Aorta (tissue), 5 donors: ENCODE measurements at regions not wholly inside any gene's neighbourhood (a gene's known extent, or its start where the extent isn't known, plus 50 kb on each side); places are given as distances from the start of the nearest gene placed in this dataset.
"Not testable (repeated sequence)": the region's sequence is repeated elsewhere in the genome, so short reads cannot be mapped to it uniquely, and the experiment has no call there.

Experiments
- ATAC-seq: fragments of 200-7000 bp; cut with Tn5 transposase; one replicate; pipeline ENCODE4 v1.9.1; 2022; ENCODE audit warnings: moderate library complexity; ENCODE audit not compliant: low FRiP score
- DNase-seq, 2 donors: peaks; one replicate each; pipeline ENCODE4 v3.0.0-alpha.2; 2020
- H3K27ac ChIP-seq, 2 donors: one replicate each; pipeline ENCODE4 v1.5.1; 2013; ENCODE audit warnings: low read length in 2 of 2, mild to moderate bottlenecking in 2 of 2, moderate library complexity in 2 of 2, control low read depth in 1 of 2, inconsistent platforms in 1 of 2, low read depth in 1 of 2
- H3K27me3 ChIP-seq, 2 donors: one replicate each; pipeline ENCODE4 v1.6.1; 2013; ENCODE audit warnings: control low read depth in 1 of 2, low read length in 1 of 2, mild to moderate bottlenecking in 1 of 2, moderate library complexity in 1 of 2; ENCODE audit not compliant: insufficient read depth in 2 of 2, control insufficient read depth in 1 of 2
- H3K36me3 ChIP-seq, 2 donors: one replicate each; pipeline ENCODE4 v1.6.1; 2013; ENCODE audit warnings: control low read depth in 1 of 2, low read length in 1 of 2, mild to moderate bottlenecking in 1 of 2; ENCODE audit not compliant: insufficient read depth in 2 of 2, control insufficient read depth in 1 of 2
- H3K4me1 ChIP-seq, 2 donors: one replicate each; pipeline ENCODE4 v1.6.1; 2013; ENCODE audit warnings: low read length in 2 of 2, control low read depth in 1 of 2, mild to moderate bottlenecking in 1 of 2, moderate library complexity in 1 of 2; ENCODE audit not compliant: insufficient read depth in 2 of 2, control insufficient read depth in 1 of 2
- H3K4me3 ChIP-seq, 2 donors: one replicate each; pipeline ENCODE4 v1.5.1; 2013; ENCODE audit warnings: low read length in 2 of 2, control low read depth in 1 of 2, mild to moderate bottlenecking in 1 of 2
- H3K9me3 ChIP-seq: one replicate; pipeline ENCODE4 v1.6.1; 2013; ENCODE audit warnings: mild to moderate bottlenecking, low read length; ENCODE audit not compliant: control insufficient read depth
- WGBS, 2 donors: extraction: QIAGEN DNeasy Blood & Tissue Kit; methylation state at CpG; one replicate each; pipeline ENCODE4 v1.1.7; 2013; 5-methylcytosine and 5-hydroxymethylcytosine counted together
- intact Hi-C, 2 donors: fragments of 100-400 bp; cut with DNase I; formaldehyde crosslinking; loops; one replicate each; pipeline versions ENCODE4 v1.14.2 to v1.15.0; 2022
- donor health status: healthy with polysubstance abuse.
- donor health status: Bipolar disorder and iron deficiency.
- donor health status: DM: no; HTN: no; CAD: no.
- donor health status: DM: no; HTN: no; CAD: no.
- donor health status: DM: yes; HTN: yes; CAD: no.

DNA sequence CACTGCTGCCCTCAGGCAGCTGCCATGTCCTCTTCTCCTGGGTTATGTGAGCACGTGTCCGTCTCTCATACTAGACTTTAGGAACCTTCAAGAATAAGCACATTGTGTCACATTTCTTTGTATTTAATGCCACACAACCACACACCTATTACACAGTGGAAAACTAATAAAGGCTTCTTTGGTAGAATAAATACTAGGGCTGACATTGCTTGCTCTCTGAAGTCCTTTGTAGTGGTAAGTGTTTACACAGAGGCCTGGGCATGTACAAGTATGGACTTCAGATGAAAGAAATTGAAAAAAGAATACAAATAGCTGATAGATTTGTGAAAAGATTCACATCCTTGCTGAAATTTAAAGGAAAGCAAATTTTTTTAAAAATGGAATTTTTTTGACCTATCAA lies 188.1 kb upstream of the CCL2 start:
- H3K4me1 ChIP-seq = no peaks in the 10 kb centered on the region
- no peaks in the 10 kb centered on the region for H3K27me3 ChIP-seq
- H3K9me3 ChIP-seq = peaks cover 1% of the 10 kb centered on the region
- WGBS, 2 donors = 85 to 91% methylated on average over 2 of the region's 2 CpGs
- ATAC-seq = no peak
- intact Hi-C loops = no loop called here
- H3K36me3 ChIP-seq = no peaks in the 10 kb centered on the region
- H3K4me3 ChIP-seq = no peak overlapping the region
- DNase-seq = no peak
- H3K27ac ChIP-seq = no peak overlapping the region

DNA sequence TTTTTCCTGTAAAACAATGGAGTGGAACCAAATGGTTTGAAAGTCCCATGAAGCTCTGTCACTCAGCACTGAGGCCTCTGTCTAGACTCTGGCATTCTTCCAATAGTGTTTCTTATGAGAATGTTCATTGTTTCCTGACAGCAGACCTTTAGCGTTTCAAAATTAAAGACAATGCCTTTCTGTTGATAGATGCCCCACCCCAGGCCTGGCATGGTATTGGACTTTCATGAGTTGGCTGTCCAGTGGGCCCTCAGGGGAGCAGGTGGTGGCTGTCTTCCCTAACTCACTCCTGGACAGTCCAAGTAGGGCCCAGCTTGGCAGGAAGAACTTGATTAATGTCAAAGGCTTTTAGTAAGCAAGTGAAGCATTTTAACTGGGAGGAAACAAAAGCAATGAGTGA lies 186.5 kb upstream of the CCL2 start:
- no peaks in the 10 kb centered on the region for H3K36me3 ChIP-seq
- peaks cover 1% of the 10 kb centered on the region for H3K9me3 ChIP-seq
- intact Hi-C loops = no loop called here
- no peaks in the 10 kb centered on the region for H3K27me3 ChIP-seq
- ATAC-seq = no peak
- H3K4me3 ChIP-seq = no peak overlapping the region
- H3K4me1 ChIP-seq = no peaks in the 10 kb centered on the region
- no peak overlapping the region for H3K27ac ChIP-seq
- no peak for DNase-seq
- 52 to 57% methylated on average over 1 of the region's 1 CpG for WGBS, 2 donors

GRCh38 chr17:34070712-34071111 lies 184.4 kb upstream of the CCL2 start:
- Histone ChIP-seq H3K27me3 (no peaks in the 10 kb centered on the region), H3K9me3 (peaks cover 1% of the 10 kb centered on the region), H3K27ac (no peak overlapping the region), H3K4me1 (no peaks in the 10 kb centered on the region), H3K36me3 (no peaks in the 10 kb centered on the region), H3K4me3 (no peak overlapping the region)
- ATAC-seq (no peak), DNase-seq (no peak)
- 61 to 63% methylated on average over 4 of the region's 4 CpGs for WGBS, 2 donors
- intact Hi-C loops = no loop called here

GRCh38 chr17:34071886-34072420 lies 183.1 kb upstream of the CCL2 start:
- H3K9me3 ChIP-seq = peaks cover 1% of the 10 kb centered on the region
- WGBS, 2 donors = 62 to 65% methylated on average over 11 of the region's 11 CpGs
- no peaks in the 10 kb centered on the region for H3K36me3 ChIP-seq
- ATAC-seq (no peak), DNase-seq (no peak)
- no peak overlapping the region for H3K4me3 ChIP-seq
- H3K27ac ChIP-seq = no peak overlapping the region
- no peaks in the 10 kb centered on the region for H3K27me3 ChIP-seq
- intact Hi-C loops = no loop called here
- H3K4me1 ChIP-seq = no peaks in the 10 kb centered on the region

- no peak overlapping the region for H3K4me3 ChIP-seq
- 85 to 93% methylated on average over 5 of the region's 5 CpGs for WGBS, 2 donors
- H3K36me3 ChIP-seq = no peaks in the 10 kb centered on the region
- peaks cover 1% of the 10 kb centered on the region for H3K9me3 ChIP-seq
- H3K4me1 ChIP-seq = no peaks in the 10 kb centered on the region
- intact Hi-C loops = no loop called here
- DNase-seq (no peak), ATAC-seq (no peak)
- no peaks in the 10 kb centered on the region for H3K27me3 ChIP-seq
- no peak overlapping the region for H3K27ac ChIP-seq
Observed at GRCh38 chr17:34075076-34075475, 180.0 kb upstream of the CCL2 start.

- 50 to 63% methylated on average over 16 of the region's 16 CpGs for whole genome bisulfite sequencing, 2 donors
- Histone ChIP-seq H3K4me1 (no peaks in the 10 kb centered on the region), H3K4me3 (no peak overlapping the region), H3K27me3 (no peaks in the 10 kb centered on the region), H3K9me3 (no peaks in the 10 kb centered on the region), H3K27ac (no peak overlapping the region), H3K36me3 (no peaks in the 10 kb centered on the region)
- intact Hi-C loops = no loop called here
- DNase-seq = no peak
- no peak for ATAC-seq
Observed at GRCh38 chr17:34076743-34077631, 178.1 kb upstream of the CCL2 start.

- Histone ChIP-seq H3K4me3 (no peak overlapping the region), H3K4me1 (no peaks in the 10 kb centered on the region), H3K36me3 (no peaks in the 10 kb centered on the region), H3K9me3 (no peaks in the 10 kb centered on the region), H3K27ac (no peak overlapping the region), H3K27me3 (no peaks in the 10 kb centered on the region)
- WGBS, 2 donors = 40 to 60% methylated on average over 3 of the region's 3 CpGs
- ATAC-seq (no peak), DNase-seq (no peak)
- intact Hi-C loops = no loop called here
Observed at GRCh38 chr17:34081269-34081668, 173.8 kb upstream of the CCL2 start.

DNA sequence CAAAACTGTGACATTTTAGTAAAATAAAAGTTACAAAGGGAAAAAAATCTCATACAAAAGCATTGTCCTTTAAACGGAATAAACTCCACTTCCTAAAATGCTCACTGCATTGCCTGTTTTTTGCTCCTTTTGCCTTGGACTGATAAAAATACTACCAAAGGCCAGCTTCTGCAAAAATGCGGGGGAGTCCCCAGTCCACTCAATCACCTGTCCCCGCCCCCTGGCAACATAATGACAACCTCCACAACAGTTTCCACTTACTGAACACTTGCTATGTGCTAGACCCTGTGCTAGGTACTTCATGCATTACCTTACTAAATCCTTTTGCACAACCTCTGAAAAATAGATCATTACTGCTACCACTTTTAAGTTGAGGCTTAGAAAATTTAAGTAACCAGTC lies 172.7 kb upstream of the CCL2 start:
- no peak overlapping the region for H3K27ac ChIP-seq
- no peaks in the 10 kb centered on the region for H3K27me3 ChIP-seq
- H3K4me1 ChIP-seq = no peaks in the 10 kb centered on the region
- H3K4me3 ChIP-seq = no peak overlapping the region
- DNase-seq (no peak), ATAC-seq (no peak)
- 74 to 80% methylated on average over 3 of the region's 3 CpGs for WGBS, 2 donors
- H3K9me3 ChIP-seq = no peaks in the 10 kb centered on the region
- no peaks in the 10 kb centered on the region for H3K36me3 ChIP-seq
- intact Hi-C loops = no loop called here

- H3K27me3 ChIP-seq, H3K4me1 ChIP-seq, H3K27ac ChIP-seq, H3K4me3 ChIP-seq, ATAC-seq, H3K9me3 ChIP-seq, DNase-seq, H3K36me3 ChIP-seq, intact Hi-C loops: not testable (repeated sequence)
- WGBS, 2 donors = 87 to 95% methylated on average over 5 of the region's 5 CpGs
Observed at GRCh38 chr17:34089042-34089441, 166.0 kb upstream of the CCL2 start.
